Cardiac muscle cell (in vitro differentiated cells and primary cell): ENCODE measurements at regions not wholly inside any gene's neighbourhood (a gene's known extent, or its start where the extent isn't known, plus 50 kb on each side); places are given as distances from the start of the nearest gene placed in this dataset.
"Not testable (repeated sequence)": the region's sequence is repeated elsewhere in the genome, so short reads cannot be mapped to it uniquely, and the experiment has no call there.

Source experiments
- DNase-seq, 2 donors: peaks; one replicate each; pipeline versions ENCODE4 v3.0.0 to v3.0.0-alpha.2; 2010 to 2017; ENCODE audit warnings: low read depth in 1 of 2, low spot score in 1 of 2
- H3K27ac ChIP-seq: fragments of 200-600 bp; sonication (generic); 2 replicates; pipeline ENCODE4 v1.5.1; 2016
- H3K27me3 ChIP-seq: fragments of 200-600 bp; sonication (generic); 2 replicates; pipeline ENCODE4 v1.6.0; 2016; ENCODE audit warnings: control low read depth
- H3K36me3 ChIP-seq: fragments of 200-600 bp; sonication (generic); 2 replicates; pipeline ENCODE4 v1.5.1; 2016; ENCODE audit warnings: control low read depth
- H3K4me1 ChIP-seq: fragments of 200-600 bp; sonication (generic); 2 replicates; pipeline ENCODE4 v1.8.1; 2017; ENCODE audit warnings: low read depth, mild to moderate bottlenecking, mixed run types
- H3K4me3 ChIP-seq: fragments of 200-600 bp; sonication (generic); 2 replicates; pipeline ENCODE4 v1.5.1; 2016; ENCODE audit warnings: mild to moderate bottlenecking
- H3K9me3 ChIP-seq: fragments of 200-600 bp; sonication (generic); 2 replicates; pipeline ENCODE4 v1.5.1; 2017; ENCODE audit warnings: low read depth, mild to moderate bottlenecking, control low read depth
- TF ChIP-seq, protein P1 (sequence below): IDR thresholded peaks from 2 replicates; pipeline ENCODE4 v1.5.1; 2012; ENCODE audit warnings: low read depth, mild to moderate bottlenecking, low read length

DNA sequence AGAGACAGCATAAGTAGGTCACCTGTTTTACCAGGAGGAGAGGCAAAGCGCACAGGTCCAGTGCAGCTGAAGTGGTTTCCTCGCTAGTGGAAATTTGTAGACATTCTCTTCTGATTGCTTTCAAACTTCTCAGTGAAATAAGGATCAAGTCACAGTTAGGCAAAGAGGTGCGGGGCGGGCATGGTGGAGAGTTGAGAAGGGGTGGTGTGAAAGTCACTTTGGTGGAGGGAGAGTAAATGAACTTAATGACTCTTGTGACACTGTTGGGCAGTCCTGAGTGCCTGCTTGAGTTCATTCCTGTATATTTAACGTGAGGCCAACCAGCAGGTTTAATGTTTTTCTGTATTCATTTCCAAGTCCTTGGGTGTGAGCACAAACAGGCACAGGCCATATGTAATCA, 235.6 kb downstream of the TRIML1 start:
- Histone ChIP-seq H3K4me3 (no peak overlapping the region), H3K9me3 (peaks cover 6% of the 10 kb centered on the region), H3K27me3 (no peaks in the 10 kb centered on the region), H3K27ac (no peak overlapping the region), H3K36me3 (no peaks in the 10 kb centered on the region), H3K4me1 (no peaks in the 10 kb centered on the region)
- TF ChIP-seq, protein P1, sequence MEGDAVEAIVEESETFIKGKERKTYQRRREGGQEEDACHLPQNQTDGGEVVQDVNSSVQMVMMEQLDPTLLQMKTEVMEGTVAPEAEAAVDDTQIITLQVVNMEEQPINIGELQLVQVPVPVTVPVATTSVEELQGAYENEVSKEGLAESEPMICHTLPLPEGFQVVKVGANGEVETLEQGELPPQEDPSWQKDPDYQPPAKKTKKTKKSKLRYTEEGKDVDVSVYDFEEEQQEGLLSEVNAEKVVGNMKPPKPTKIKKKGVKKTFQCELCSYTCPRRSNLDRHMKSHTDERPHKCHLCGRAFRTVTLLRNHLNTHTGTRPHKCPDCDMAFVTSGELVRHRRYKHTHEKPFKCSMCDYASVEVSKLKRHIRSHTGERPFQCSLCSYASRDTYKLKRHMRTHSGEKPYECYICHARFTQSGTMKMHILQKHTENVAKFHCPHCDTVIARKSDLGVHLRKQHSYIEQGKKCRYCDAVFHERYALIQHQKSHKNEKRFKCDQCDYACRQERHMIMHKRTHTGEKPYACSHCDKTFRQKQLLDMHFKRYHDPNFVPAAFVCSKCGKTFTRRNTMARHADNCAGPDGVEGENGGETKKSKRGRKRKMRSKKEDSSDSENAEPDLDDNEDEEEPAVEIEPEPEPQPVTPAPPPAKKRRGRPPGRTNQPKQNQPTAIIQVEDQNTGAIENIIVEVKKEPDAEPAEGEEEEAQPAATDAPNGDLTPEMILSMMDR, result no peak
- no peak for DNase-seq

DNA sequence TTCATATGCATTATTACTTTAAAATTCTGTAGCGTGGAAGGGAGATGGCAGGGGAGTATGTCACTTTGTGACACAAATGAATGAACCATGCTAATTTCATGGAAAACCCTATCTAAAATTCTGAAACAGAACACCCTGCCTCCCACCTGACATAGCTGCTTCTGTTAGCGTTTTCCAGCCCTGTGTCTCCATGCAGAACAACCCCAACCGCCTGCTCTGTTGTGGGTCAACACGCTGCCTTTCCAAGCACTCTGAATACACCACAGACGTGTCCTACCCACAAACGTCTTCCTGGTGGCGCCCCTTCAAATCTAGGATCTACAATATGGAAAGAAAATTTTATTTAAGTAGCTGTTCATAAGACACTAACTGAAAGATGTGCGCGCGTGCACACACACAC, 238.6 kb downstream of the TRIML1 start:
- H3K4me3 ChIP-seq, result no peak overlapping the region
- DNase-seq, result no peak
- TF ChIP-seq, protein P1, result no peak
- H3K36me3 ChIP-seq, result no peaks in the 10 kb centered on the region
- H3K4me1 ChIP-seq, result no peaks in the 10 kb centered on the region
- no peaks in the 10 kb centered on the region for H3K27me3 ChIP-seq
- no peak overlapping the region for H3K27ac ChIP-seq
- H3K9me3 ChIP-seq, result no peaks in the 10 kb centered on the region

DNA sequence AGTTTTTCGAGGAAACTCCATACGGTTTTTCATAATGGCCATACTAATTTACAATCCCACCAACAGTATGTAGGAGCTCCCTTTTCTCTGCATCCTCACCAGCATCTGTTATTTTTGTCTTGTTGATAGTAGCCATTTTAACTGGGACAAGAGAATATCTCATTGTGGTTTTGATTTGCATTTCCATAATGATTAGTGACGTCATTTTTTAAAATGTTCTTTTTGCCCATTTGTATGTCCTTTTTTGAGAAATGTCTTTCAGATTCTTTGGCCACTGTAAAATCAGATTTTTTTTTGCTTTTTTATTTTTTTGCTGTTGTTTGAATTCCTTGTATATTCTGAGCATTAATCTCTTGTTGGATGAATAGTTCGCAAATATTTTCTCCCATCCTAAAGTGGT, 243.9 kb downstream of the TRIML1 start:
- H3K4me3 ChIP-seq, result no peak overlapping the region
- H3K27ac ChIP-seq, result no peak overlapping the region
- TF ChIP-seq, protein P1, result no peak
- no peaks in the 10 kb centered on the region for H3K4me1 ChIP-seq
- H3K27me3 ChIP-seq, result no peaks in the 10 kb centered on the region
- no peaks in the 10 kb centered on the region for H3K36me3 ChIP-seq
- no peak for DNase-seq
- H3K9me3 ChIP-seq, result no peaks in the 10 kb centered on the region

DNA sequence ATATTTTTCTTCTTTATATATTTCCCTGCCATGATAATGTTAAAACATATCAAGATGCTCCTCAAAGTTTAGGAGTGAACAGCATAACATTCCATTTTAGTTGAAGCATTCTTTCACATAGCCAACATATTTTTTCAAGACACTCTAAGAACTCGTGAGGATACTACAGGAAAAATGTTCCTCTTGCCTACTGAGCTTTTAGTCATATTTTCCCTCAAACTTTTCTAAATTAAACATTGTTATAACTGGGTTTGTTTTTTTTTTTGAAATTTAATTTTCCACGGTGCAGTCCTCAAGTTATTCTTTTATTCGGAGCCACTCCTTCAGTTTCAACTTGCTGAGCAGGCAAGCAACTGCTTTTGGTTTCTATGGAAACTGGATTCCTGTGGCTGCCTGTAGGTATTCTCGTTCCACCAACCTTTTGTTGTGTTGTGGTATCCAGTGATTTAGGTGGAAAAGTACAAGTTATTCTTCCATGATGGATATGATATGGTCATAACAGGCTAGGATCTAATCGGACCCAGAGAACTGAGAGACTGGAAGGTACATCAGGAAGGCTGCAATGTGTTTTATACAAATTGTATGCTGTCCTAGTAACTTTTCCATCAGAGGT, 248.0 kb downstream of the TRIML1 start:
- no peak overlapping the region for H3K27ac ChIP-seq
- no peak overlapping the region for H3K4me3 ChIP-seq
- H3K4me1 ChIP-seq, result no peaks in the 10 kb centered on the region
- H3K9me3 ChIP-seq, result no peaks in the 10 kb centered on the region
- no peaks in the 10 kb centered on the region for H3K27me3 ChIP-seq
- no peaks in the 10 kb centered on the region for H3K36me3 ChIP-seq
- DNase-seq, result peak in 1 of 2 donors; percentile 25
- TF ChIP-seq, protein P1, result no peak

DNA sequence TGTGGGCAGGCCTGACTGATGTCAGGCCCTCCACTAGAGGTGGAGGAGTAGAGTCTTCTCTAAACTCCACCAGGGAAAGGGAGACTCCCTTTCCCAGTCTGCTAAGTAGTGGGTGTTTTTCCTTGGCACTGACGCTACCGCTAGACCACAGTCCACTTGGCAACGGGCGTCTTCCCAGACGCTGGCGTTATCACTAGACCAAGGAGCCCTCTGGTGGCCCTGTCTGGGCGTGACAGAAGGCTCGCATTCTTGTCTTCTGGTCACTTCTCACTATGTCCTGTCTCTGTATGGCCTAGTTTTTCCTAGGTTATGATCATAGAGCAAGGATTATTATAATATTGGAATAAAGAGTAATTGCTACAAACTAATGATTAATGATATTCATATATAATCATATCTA, 252.1 kb downstream of the TRIML1 start:
- not testable (repeated sequence) for H3K36me3 ChIP-seq, H3K9me3 ChIP-seq, DNase-seq, H3K27me3 ChIP-seq, H3K4me1 ChIP-seq, H3K4me3 ChIP-seq, H3K27ac ChIP-seq

DNA sequence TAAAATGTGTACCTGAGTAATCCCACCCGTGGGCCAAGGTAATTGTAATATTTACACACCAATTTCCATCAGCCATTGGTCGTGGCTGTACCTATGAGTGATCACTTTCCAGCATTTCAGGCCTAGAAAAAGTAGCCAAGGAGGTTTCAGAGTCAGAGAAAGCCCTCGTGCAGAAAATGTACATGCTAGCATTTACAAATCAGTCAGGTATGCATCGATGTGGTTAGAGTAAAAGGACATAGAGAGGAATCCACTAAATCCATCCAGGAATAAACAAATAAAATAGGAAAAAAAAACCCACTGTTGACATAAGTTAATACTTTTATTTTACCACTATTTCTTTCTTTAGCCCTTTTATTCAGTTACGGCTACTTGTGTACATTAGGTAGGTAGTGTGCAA, 256.8 kb downstream of the TRIML1 start:
- H3K4me3 ChIP-seq, result no peak overlapping the region
- H3K27me3 ChIP-seq, result no peaks in the 10 kb centered on the region
- TF ChIP-seq, protein P1, result no peak
- H3K36me3 ChIP-seq, result no peaks in the 10 kb centered on the region
- H3K9me3 ChIP-seq, result no peaks in the 10 kb centered on the region
- H3K4me1 ChIP-seq, result no peaks in the 10 kb centered on the region
- DNase-seq, result no peak
- no peak overlapping the region for H3K27ac ChIP-seq
